Activated B cell treated with CpG ODN at 0.5 μM for 24 hours (primary cell): ENCODE measurements at regions not wholly inside any gene's neighbourhood (a gene's known extent, or its start where the extent isn't known, plus 50 kb on each side); places are given as distances from the start of the nearest gene placed in this dataset.

Experiments used
- ATAC-seq: fragments of 200-7000 bp; cut with Tn5 transposase; one replicate; pipeline ENCODE4 v1.10.0; 2021; ENCODE audit warnings: low read depth, mild to moderate bottlenecking, moderate library complexity
- CTCF ChIA-PET: fragments of 350-600 bp; sonication (Branson Sonifier 250); formaldehyde crosslinking; loops from one replicate; lab custom pipeline; 2021; ENCODE audit warnings: antibody characterized with exemption; lab: Charles Lee
- POLR2A ChIA-PET: fragments of 350-600 bp; sonication (Branson Sonifier 250); formaldehyde crosslinking; loops from one replicate; lab custom pipeline; 2021; ENCODE audit warnings: antibody characterized with exemption; lab: Charles Lee
- DNase-seq: peaks from one replicate; pipeline ENCODE4 v3.0.0; 2022
- H3K27ac Mint-ChIP-seq: one replicate; pipeline ENCODE4 v1.8.0; 2020; ENCODE audit warnings: mixed read lengths
- H3K27me3 Mint-ChIP-seq: one replicate; pipeline ENCODE4 v1.8.0; 2021; ENCODE audit warnings: mixed read lengths
- H3K36me3 Mint-ChIP-seq: one replicate; pipeline ENCODE4 v1.8.0; 2021; ENCODE audit warnings: low read depth, mixed read lengths
- H3K4me1 Mint-ChIP-seq: one replicate; pipeline ENCODE4 v1.8.0; 2021; ENCODE audit warnings: mixed read lengths
- H3K4me3 Mint-ChIP-seq: one replicate; pipeline ENCODE4 v1.8.0; 2020; ENCODE audit warnings: mild to moderate bottlenecking, mixed read lengths
- H3K9me3 Mint-ChIP-seq: one replicate; pipeline ENCODE4 v1.8.0; 2020; ENCODE audit warnings: mixed read lengths
- CTCF ChIP-seq: fragments of 200-600 bp; IDR thresholded peaks from one replicate; pipeline ENCODE4 v1.8.0; 2022; ENCODE audit warnings: antibody characterized with exemption, mild to moderate bottlenecking
- intact Hi-C: fragments of 100-400 bp; cut with micrococcal nuclease; formaldehyde crosslinking; loops from one replicate; pipeline ENCODE4 v1.15.1; 2024

GRCh38 chr11:15473954-15474837 lies 359.5 kb downstream of the INSC start:
- Mint-ChIP-seq H3K27me3 (no peaks in the 10 kb centered on the region), H3K36me3 (no peaks in the 10 kb centered on the region), H3K9me3 (no peaks in the 10 kb centered on the region), H3K27ac (no peak overlapping the region), H3K4me1 (no peaks in the 10 kb centered on the region), H3K4me3 (no peak overlapping the region)
- POLR2A ChIA-PET, result no interaction called here
- TF ChIP-seq CTCF, result no peak
- ATAC-seq (no peak), DNase-seq (no peak)
- CTCF ChIA-PET, result no interaction called here
- intact Hi-C loops, result no loop called here

DNA sequence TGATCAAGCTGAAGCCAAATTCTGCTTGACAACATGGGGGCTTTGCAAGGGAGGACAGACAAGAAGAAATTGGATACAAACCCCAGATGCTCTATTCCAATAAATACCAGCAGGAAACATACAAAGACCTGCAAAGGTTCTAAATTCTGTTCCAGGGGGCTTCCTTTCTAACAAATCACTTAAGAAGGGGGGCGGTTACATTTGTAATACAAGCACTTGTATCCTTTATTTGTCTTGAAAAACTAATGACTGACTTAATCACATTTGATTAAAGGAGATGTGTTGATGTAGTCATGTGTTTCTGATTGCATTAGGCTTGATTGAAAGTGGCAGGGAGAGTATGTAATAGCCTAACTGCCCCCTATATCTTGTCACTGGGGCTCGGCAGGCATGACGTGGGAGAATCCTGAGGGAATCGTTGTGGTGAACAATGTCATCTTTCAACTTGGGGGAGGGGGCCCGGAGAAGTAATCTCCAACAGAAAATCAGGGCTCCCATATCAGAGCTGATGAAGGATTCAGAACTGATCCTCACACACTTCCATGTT lies 361.7 kb downstream of the INSC start:
- ATAC-seq, result no peak
- TF ChIP-seq CTCF, result no peak
- Mint-ChIP-seq H3K27me3 (no peaks in the 10 kb centered on the region), H3K36me3 (no peaks in the 10 kb centered on the region), H3K27ac (no peak overlapping the region), H3K4me3 (no peak overlapping the region), H3K4me1 (no peaks in the 10 kb centered on the region), H3K9me3 (no peaks in the 10 kb centered on the region)
- intact Hi-C loops, result no loop called here
- no peak for DNase-seq
- POLR2A ChIA-PET, result no interaction called here
- CTCF ChIA-PET, result no interaction called here

GRCh38 chr11:15481871-15482270 lies 367.1 kb downstream of the INSC start:
- no peaks in the 10 kb centered on the region for H3K9me3 Mint-ChIP-seq
- POLR2A ChIA-PET, result no interaction called here
- H3K4me1 Mint-ChIP-seq, result no peaks in the 10 kb centered on the region
- ATAC-seq (no peak), DNase-seq (no peak)
- TF ChIP-seq CTCF, result no peak
- H3K36me3 Mint-ChIP-seq, result no peaks in the 10 kb centered on the region
- no peaks in the 10 kb centered on the region for H3K27me3 Mint-ChIP-seq
- H3K4me3 Mint-ChIP-seq, result no peak overlapping the region
- CTCF ChIA-PET, result no interaction called here
- H3K27ac Mint-ChIP-seq, result no peak overlapping the region
- intact Hi-C loops, result no loop called here

DNA sequence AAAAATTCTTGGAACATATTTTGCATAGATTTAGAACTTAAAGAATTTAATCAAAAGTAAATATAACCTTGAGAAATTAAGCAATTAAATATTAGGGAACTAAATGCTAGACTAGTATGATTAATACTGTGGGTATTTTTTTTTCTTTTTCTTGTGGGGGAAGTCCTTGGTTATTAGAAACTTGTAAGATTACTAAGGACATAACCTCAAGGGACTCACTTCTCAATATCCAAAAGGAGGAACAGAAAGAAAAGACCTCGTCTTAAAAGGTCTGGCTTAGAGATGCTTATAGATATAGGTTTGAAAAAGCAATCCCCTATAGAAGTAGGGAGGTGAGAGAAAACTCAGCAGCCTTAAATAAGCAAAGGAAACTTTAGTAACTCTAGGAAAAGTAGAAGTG lies 368.5 kb downstream of the INSC start:
- ATAC-seq (no peak), DNase-seq (no peak)
- intact Hi-C loops, result no loop called here
- Mint-ChIP-seq H3K9me3 (no peaks in the 10 kb centered on the region), H3K4me3 (no peak overlapping the region), H3K27me3 (no peaks in the 10 kb centered on the region), H3K36me3 (no peaks in the 10 kb centered on the region), H3K4me1 (no peaks in the 10 kb centered on the region), H3K27ac (no peak overlapping the region)
- no peak for TF ChIP-seq CTCF
- CTCF ChIA-PET, result no interaction called here
- POLR2A ChIA-PET, result no interaction called here

DNA sequence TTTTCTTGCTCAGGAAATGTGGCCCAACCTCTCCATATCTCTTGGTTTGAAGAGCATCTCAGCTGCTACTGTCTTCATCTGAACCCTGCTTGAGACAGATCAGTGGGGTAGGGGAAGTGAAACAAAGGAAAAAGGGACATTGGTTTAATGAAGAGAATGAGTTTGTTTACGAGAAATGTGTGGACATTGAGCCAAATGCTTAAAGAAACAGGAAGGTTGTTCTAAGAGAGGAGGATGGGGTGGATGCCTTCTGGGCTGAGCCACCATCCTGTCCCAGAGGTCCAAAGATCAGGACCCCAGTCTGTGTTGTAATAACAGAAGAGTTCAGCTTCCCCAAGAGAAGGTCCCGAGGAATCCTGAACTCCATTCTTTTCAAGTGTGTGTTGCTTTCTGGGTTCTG lies 369.7 kb downstream of the INSC start:
- Mint-ChIP-seq H3K27ac (no peak overlapping the region), H3K4me1 (no peaks in the 10 kb centered on the region)
- CTCF ChIA-PET, result no interaction called here

More for the DNA sequence above, 369.7 kb downstream of the INSC start:
- Mint-ChIP-seq H3K9me3 (no peaks in the 10 kb centered on the region), H3K36me3 (no peaks in the 10 kb centered on the region), H3K4me3 (no peak overlapping the region), H3K27me3 (no peaks in the 10 kb centered on the region)
- POLR2A ChIA-PET, result no interaction called here
- TF ChIP-seq CTCF, result no peak
- no peak for DNase-seq
- intact Hi-C loops, result no loop called here
- no peak for ATAC-seq
